H1 (cell line): ENCODE measurements at regions not wholly inside any gene's neighbourhood (a gene's known extent, or its start where the extent isn't known, plus 50 kb on each side); places are given as distances from the start of the nearest gene placed in this dataset.

Source experiments
- CTCF ChIA-PET: fragments of 300-600 bp; sonication (Branson Sonifier 250); formaldehyde crosslinking; loops from one replicate; lab custom pipeline; 2021; ENCODE audit not compliant: partially characterized antibody; lab: Charles Lee
- POLR2A ChIA-PET: fragments of 300-600 bp; sonication (Branson Sonifier 250); formaldehyde crosslinking; loops from one replicate; lab custom pipeline; 2021; ENCODE audit warnings: inconsistent platforms; ENCODE audit not compliant: partially characterized antibody; lab: Charles Lee
- DNase-seq, 2 experiments: peaks; one replicate each; pipeline versions ENCODE4 v3.0.0 to v3.0.0-alpha.2; 2010 to 2022; ENCODE audit warnings: low spot score in 2 of 2, low read depth in 1 of 2, mixed read lengths in 1 of 2
- FAIRE-seq: peaks from 2 replicates; lab custom pipeline; 2011; peaks lifted over from hg19 to GRCh38; lab: Jason Lieb, UNC
- H2AFZ ChIP-seq: 2 replicates; pipeline ENCODE4 v1.8.1; 2012; ENCODE audit warnings: low read length, inconsistent platforms
- H2AK5ac ChIP-seq: 2 replicates; pipeline ENCODE4 v1.6.1; 2013; ENCODE audit warnings: low read depth, low read length
- H2BK120ac ChIP-seq: replicated peaks from 2 replicates; pipeline ENCODE3; 2013; ENCODE audit warnings: low read depth, low read length, inconsistent platforms
- H2BK12ac ChIP-seq: 2 replicates; pipeline ENCODE4 v1.6.1; 2013; ENCODE audit warnings: low read depth, low read length
- H2BK15ac ChIP-seq: 2 replicates; pipeline ENCODE4 v1.6.1; 2013; ENCODE audit warnings: low read length
- H2BK20ac ChIP-seq: 2 replicates; pipeline ENCODE4 v1.6.1; 2013; ENCODE audit warnings: low read length
- H2BK5ac ChIP-seq: 2 replicates; pipeline ENCODE4 v1.6.1; 2013; ENCODE audit warnings: low read depth, low read length
- H3K14ac ChIP-seq: 2 replicates; pipeline ENCODE4 v1.6.1; 2013; ENCODE audit warnings: inconsistent platforms; ENCODE audit not compliant: insufficient read length
- H3K18ac ChIP-seq: 2 replicates; pipeline ENCODE4 v1.6.1; 2013; ENCODE audit warnings: low read length; ENCODE audit errors: extremely low read depth
- H3K23ac ChIP-seq: 2 replicates; pipeline ENCODE4 v1.6.1; 2013; ENCODE audit warnings: inconsistent platforms; ENCODE audit not compliant: insufficient read length
- H3K23me2 ChIP-seq: 2 replicates; pipeline ENCODE4 v1.6.1; 2013; ENCODE audit warnings: low read depth, low read length
- H3K27ac ChIP-seq: 2 replicates; pipeline ENCODE4 v1.6.1; 2011; ENCODE audit warnings: low read depth, low read length, inconsistent platforms
- H3K27me3 ChIP-seq, 4 experiments: replicated peaks in 1 of 4; 1 replicate in 1 of 4; 2 replicates in 3 of 4; pipeline versions ENCODE4 v1.6.1 to v1.8.1; 2011 to 2013; ENCODE audit warnings: low read length in 3 of 4, mild to moderate bottlenecking in 3 of 4, inconsistent platforms in 2 of 4, mixed read lengths in 2 of 4, moderate library complexity in 1 of 4; ENCODE audit not compliant: control insufficient read depth in 3 of 4, insufficient read depth in 3 of 4; ENCODE audit errors: extremely low read depth in 1 of 4
- H3K36me3 ChIP-seq, 4 experiments: 2 replicates each; pipeline versions ENCODE4 v1.6.1 to v1.8.1; 2011 to 2013; ENCODE audit warnings: mild to moderate bottlenecking in 4 of 4, low read length in 3 of 4, moderate library complexity in 2 of 4, control low read depth in 1 of 4, inconsistent platforms in 1 of 4; ENCODE audit not compliant: insufficient read depth in 4 of 4, control insufficient read depth in 2 of 4
- H3K4ac ChIP-seq: replicated peaks from 2 replicates; pipeline ENCODE3; 2013; ENCODE audit warnings: low read length, low read depth, mixed read lengths, inconsistent platforms; ENCODE audit not compliant: insufficient read length
- H3K4me1 ChIP-seq, 4 experiments: replicated peaks in 1 of 4; 1 replicate in 1 of 4; 2 replicates in 3 of 4; pipeline versions ENCODE4 v1.6.1 to v1.8.1; 2011 to 2013; ENCODE audit warnings: low read length in 3 of 4, inconsistent platforms in 2 of 4, mixed read lengths in 1 of 4; ENCODE audit not compliant: insufficient read depth in 4 of 4, control insufficient read depth in 3 of 4
- H3K4me2 ChIP-seq, 2 experiments: 2 replicates each; pipeline versions ENCODE4 v1.6.1 to v1.8.1; 2011 to 2013; ENCODE audit warnings: low read depth in 2 of 2, low read length in 2 of 2, control low read depth in 1 of 2, inconsistent platforms in 1 of 2, mild to moderate bottlenecking in 1 of 2; ENCODE audit not compliant: insufficient read depth in 1 of 2
- H3K4me3 ChIP-seq, 4 experiments: fragments of 200-600, 300-600 bp in 1 of 4; sonication (generic), shearing (Covaris generic), sonication (Bioruptor Twin) in 1 of 4; 2 replicates each; pipeline versions ENCODE4 v1.5.1 to v1.8.1; 2011 to 2016; ENCODE audit warnings: low read length in 4 of 4, low read depth in 3 of 4, control low read depth in 2 of 4, inconsistent platforms in 2 of 4, mild to moderate bottlenecking in 2 of 4, mixed read lengths in 1 of 4, moderate library complexity in 1 of 4; ENCODE audit not compliant: insufficient read depth in 2 of 4; ENCODE audit errors: extremely low read depth in 1 of 4
- H3K56ac ChIP-seq: replicated peaks from 2 replicates; pipeline ENCODE3; 2013; ENCODE audit warnings: low read depth, mild to moderate bottlenecking, mixed read lengths, low read length, inconsistent platforms; ENCODE audit not compliant: insufficient read length
- H3K79me1 ChIP-seq: 2 replicates; pipeline ENCODE4 v1.6.1; 2013; ENCODE audit warnings: low read depth, low read length, control low read depth
- H3K79me2 ChIP-seq, 2 experiments: 2 replicates each; pipeline versions ENCODE4 v1.6.1 to v1.8.1; 2012 to 2013; ENCODE audit warnings: low read length in 2 of 2, mild to moderate bottlenecking in 2 of 2, inconsistent platforms in 1 of 2; ENCODE audit not compliant: insufficient read depth in 2 of 2, control insufficient read depth in 1 of 2
- H3K9ac ChIP-seq, 4 experiments: replicated peaks in 1 of 4; 1 replicate in 1 of 4; 2 replicates in 3 of 4; pipeline versions ENCODE4 v1.6.1 to v1.8.1; 2011 to 2013; ENCODE audit warnings: low read depth in 3 of 4, low read length in 3 of 4, control low read depth in 2 of 4, mild to moderate bottlenecking in 2 of 4, moderate library complexity in 2 of 4, inconsistent platforms in 1 of 4; ENCODE audit errors: extremely low read depth in 1 of 4
- H3K9me3 ChIP-seq, 2 experiments: 2 replicates each; pipeline versions ENCODE4 v1.6.1 to v1.8.1; 2012 to 2013; ENCODE audit warnings: mild to moderate bottlenecking in 2 of 2, moderate library complexity in 2 of 2, control low read depth in 1 of 2, inconsistent platforms in 1 of 2, low read depth in 1 of 2, low read length in 1 of 2, mixed read lengths in 1 of 2; ENCODE audit not compliant: insufficient read depth in 2 of 2
- H4K20me1 ChIP-seq, 2 experiments: replicated peaks in 1 of 2; 2 replicates each; pipeline versions ENCODE3 to v1.8.1; 2011 to 2013; ENCODE audit warnings: inconsistent platforms in 2 of 2, low read length in 2 of 2, mild to moderate bottlenecking in 1 of 2; ENCODE audit not compliant: insufficient read depth in 2 of 2, control insufficient read depth in 1 of 2
- H4K5ac ChIP-seq: 2 replicates; pipeline ENCODE4 v1.6.1; 2013; ENCODE audit warnings: low read length, low read depth, mixed read lengths, inconsistent platforms; ENCODE audit not compliant: insufficient read length
- H4K8ac ChIP-seq: 2 replicates; pipeline ENCODE4 v1.8.0; 2013; ENCODE audit warnings: mild to moderate bottlenecking, moderate library complexity, low read length, inconsistent platforms; ENCODE audit not compliant: insufficient read depth; ENCODE audit errors: extremely low read depth
- H4K91ac ChIP-seq: replicated peaks from 2 replicates; pipeline ENCODE3; 2013; ENCODE audit warnings: low read length, mixed read lengths, inconsistent platforms; ENCODE audit not compliant: insufficient read length
- CEBPB ChIP-seq: IDR thresholded peaks from 2 replicates; pipeline ENCODE4 v1.6.1; 2012; ENCODE audit warnings: low read depth, low read length
- CREB1 ChIP-seq: IDR thresholded peaks from 2 replicates; pipeline ENCODE4 v1.6.1; 2012; ENCODE audit warnings: inconsistent platforms
- E2F6 ChIP-seq: IDR thresholded peaks from 2 replicates; pipeline ENCODE4 v1.6.1; 2012; ENCODE audit warnings: inconsistent platforms
- GABPA ChIP-seq: IDR thresholded peaks from 2 replicates; pipeline ENCODE4 v1.6.1; 2011; ENCODE audit warnings: mild to moderate bottlenecking, low read length, moderate library complexity, borderline replicate concordance; ENCODE audit not compliant: insufficient read depth
- GTF2F1 ChIP-seq: IDR thresholded peaks from 2 replicates; pipeline ENCODE4 v1.6.1; 2012; ENCODE audit warnings: low read depth, low read length, improper control_type of control experiment, borderline replicate concordance
- KDM4A ChIP-seq: IDR thresholded peaks from one replicate; pipeline ENCODE4 v1.7.1; 2012; ENCODE audit warnings: low read depth, mild to moderate bottlenecking, moderate library complexity, low read length, inconsistent platforms; ENCODE audit not compliant: severe bottlenecking
- MAX ChIP-seq: IDR thresholded peaks from 2 replicates; pipeline ENCODE4 v1.6.1; 2012; ENCODE audit warnings: inconsistent platforms
- RXRA ChIP-seq: IDR thresholded peaks from 2 replicates; pipeline ENCODE4 v1.6.1; 2011; ENCODE audit warnings: low read depth, mild to moderate bottlenecking, low read length, moderate library complexity; ENCODE audit not compliant: insufficient read depth
- SAP30 ChIP-seq: fragments of 300-600 bp; sonication (generic); IDR thresholded peaks from 2 replicates; pipeline ENCODE4 v1.7.1; 2012; ENCODE audit warnings: low read length, moderate library complexity, mild to moderate bottlenecking, inconsistent platforms; ENCODE audit not compliant: insufficient read depth, insufficient replicate concordance
- TCF12 ChIP-seq: IDR thresholded peaks from 2 replicates; pipeline ENCODE4 v1.6.1; 2011; ENCODE audit warnings: low read depth, mild to moderate bottlenecking, low read length
- YY1 ChIP-seq: IDR thresholded peaks from 2 replicates; pipeline ENCODE4 v1.6.1; 2011; ENCODE audit warnings: low read depth, mild to moderate bottlenecking, low read length
- WGBS, 2 experiments: shearing (Covaris generic) in 1 of 2; methylation state at CpG; one replicate each; pipeline versions ENCODE4 v1.1.6 to v1.1.7; 2013 to 2015; ENCODE audit warnings: low lambda C conversion rate in 2 of 2, mixed read lengths in 2 of 2, inconsistent platforms in 1 of 2, low coverage in 1 of 2, missing lambda C conversion rate in 1 of 2; ENCODE audit not compliant: insufficient replicate concordance in 2 of 2, insufficient coverage in 1 of 2, insufficient read length in 1 of 2; ENCODE audit errors: extremely low coverage in 1 of 2, missing lambda C conversion rate in 1 of 2; 5-methylcytosine and 5-hydroxymethylcytosine counted together

GRCh38 chr15:25933456-25934158 lies 70.5 kb upstream of the ATP10A start:
- no peaks in the 10 kb centered on the region; a peak in 1 of 7 replicates for H3K27me3 ChIP-seq
- H3K23me2 ChIP-seq, result peaks cover 4% of the 10 kb centered on the region; the same call in 1 of the 2 replicates
- H3K18ac ChIP-seq, result peak overlapping the region; percentile 71
- H2BK120ac ChIP-seq, result peak overlapping the region; percentile 44
- no peak overlapping the region for H4K8ac ChIP-seq
- peak overlapping the region; percentile 59 for H4K5ac ChIP-seq
- no peak overlapping the region for H3K23ac ChIP-seq
- H3K4me2 ChIP-seq, result peak overlapping the region; percentile 55 to 70
- peak overlapping the region; percentile 97 for H2BK20ac ChIP-seq
- H2BK12ac ChIP-seq, result peak overlapping the region; percentile 94; the same call in 1 of the 2 replicates
- H2AK5ac ChIP-seq, result 0 out of 2 replicates have a peak overlapping the region, but pooled peaks have one; percentile 19
- no peaks in the 10 kb centered on the region for H3K79me2 ChIP-seq
- peak; percentile 49 to 74 for DNase-seq
- peak overlapping the region; percentile 63 for H4K91ac ChIP-seq
- FAIRE-seq, result no peak
- peaks cover 0 to 9% (median 7%) of the 10 kb centered on the region in 4 experiments; a peak in 6 of 7 replicates for H3K4me1 ChIP-seq
- no peaks in the 10 kb centered on the region for H4K20me1 ChIP-seq
- H3K79me1 ChIP-seq, result no peaks in the 10 kb centered on the region
- no peak overlapping the region for H3K4ac ChIP-seq
- peak overlapping the region; percentile 99; the same call in 1 of the 2 replicates for H2AFZ ChIP-seq
- no peak overlapping the region for H3K14ac ChIP-seq
- H3K27ac ChIP-seq, result no peak overlapping the region
- H3K36me3 ChIP-seq, result no peaks in the 10 kb centered on the region
- 0 out of 4 replicates have a peak, but pooled peaks cover 2 to 3% of the 10 kb centered on the region in 2 experiments for H3K9me3 ChIP-seq
- 17% methylated on average over 20 of the region's 23 CpGs; no CpG with 5 or more reads in 1 of the 2 experiments for WGBS, 2 experiments
- peak overlapping the region; percentile 13 to 51 (median 24); a peak in 6 of 8 replicates for H3K4me3 ChIP-seq
- ChIA-PET POLR2A (no interaction called here), CTCF (interaction anchor here (0.6 to 2.9 kb wide), 36 partner anchors 10 to 537 kb away, joined by 3 to 26 read pairs (median 3); no protein-coding TSS in a partner anchor)
- no peak overlapping the region for H3K56ac ChIP-seq
- no peak overlapping the region for H3K9ac ChIP-seq
- H2BK15ac ChIP-seq, result peak overlapping the region; percentile 99
- peak overlapping the region; percentile 85; the same call in 1 of the 2 replicates for H2BK5ac ChIP-seq
- TF ChIP-seq RXRA (0 out of 2 replicates have a peak, but pooled peaks have one; percentile 34), E2F6 (no peak), KDM4A (peak; percentile 37), CREB1 (no peak), GTF2F1 (no peak), YY1 (0 out of 2 replicates have a peak, but pooled peaks have one; percentile 30), TCF12 (no peak), SAP30 (no peak), MAX (0 out of 2 replicates have a peak, but pooled peaks have one; percentile 5), CEBPB (no peak), GABPA (no peak)
